ENCODE measurements at regions not wholly inside any gene's neighbourhood (a gene's known extent, or its start where the extent isn't known, plus 50 kb on each side); places are given as distances from the start of the nearest gene placed in this dataset.

- no peak for TF ChIP-seq MGA (IDR thresholded peaks at IDR 0.05)
- no peak for TF ChIP-seq ZNF644 (tag; IDR thresholded peaks at IDR 0.05; ENCODE audit: low read depth)
- no peak for TF ChIP-seq ZBTB2 (IDR thresholded peaks at IDR 0.05)
- TF ChIP-seq CTCF (IDR thresholded peaks at IDR 0.05 in 2 of 3, conservative IDR thresholded peaks at IDR 0.05 in 1 of 3; ENCODE audit: insufficient read depth in 2 of 3, low read depth in 1 of 3, low read length in 3 of 3), result no peak
Measured at GRCh38 chr16:72426386-72426785, 254.4 kb upstream of the PMFBP1 start (continued).

Measured in K562 (cell line).